RWPE2 (cell line): ENCODE measurements at regions not wholly inside any gene's neighbourhood (a gene's known extent, or its start where the extent isn't known, plus 50 kb on each side); places are given as distances from the start of the nearest gene placed in this dataset.

Experiments
- ATAC-seq: fragments of 200-7000 bp; cut with Tn5 transposase; 3 replicates; pipeline ENCODE4 v1.9.1; 2021; ENCODE audit warnings: low read depth
- DNase-seq: peaks from one replicate; pipeline ENCODE4 v3.0.0-alpha.2; 2020; ENCODE audit warnings: low spot score
- H3K27ac ChIP-seq: fragments of 450-650 bp; 2 replicates; pipeline ENCODE4 v1.5.1; 2017; ENCODE audit warnings: mild to moderate bottlenecking; ENCODE audit not compliant: poor library complexity, severe bottlenecking
- H3K27me3 ChIP-seq: fragments of 250-450 bp; sonication (Bioruptor Pico); 2 replicates; pipeline ENCODE4 v1.5.1; 2021; ENCODE audit warnings: mild to moderate bottlenecking, moderate library complexity; ENCODE audit not compliant: insufficient read depth, poor library complexity, severe bottlenecking
- H3K36me3 ChIP-seq: fragments of 250-450 bp; sonication (Bioruptor Pico); 2 replicates; pipeline ENCODE4 v1.5.1; 2020; ENCODE audit warnings: low read depth, mild to moderate bottlenecking, moderate library complexity
- H3K4me1 ChIP-seq: fragments of 250-450 bp; sonication (Bioruptor Pico); 2 replicates; pipeline ENCODE4 v1.5.1; 2021; ENCODE audit warnings: mild to moderate bottlenecking, moderate library complexity; ENCODE audit not compliant: insufficient read depth, poor library complexity, severe bottlenecking
- H3K4me3 ChIP-seq: fragments of 250-450 bp; sonication (Bioruptor Pico); 2 replicates; pipeline ENCODE4 v1.5.1; 2021; ENCODE audit warnings: mild to moderate bottlenecking, moderate library complexity; ENCODE audit not compliant: severe bottlenecking
- H3K9me3 ChIP-seq: fragments of 250-450 bp; sonication (Bioruptor Pico); 2 replicates; pipeline ENCODE4 v1.5.1; 2021; ENCODE audit warnings: mild to moderate bottlenecking, moderate library complexity; ENCODE audit not compliant: severe bottlenecking
- CTCF ChIP-seq: fragments of 450-650 bp; IDR thresholded peaks from one replicate; pipeline ENCODE4 v1.5.1; 2017; ENCODE audit warnings: mild to moderate bottlenecking, moderate library complexity; ENCODE audit not compliant: poor library complexity, severe bottlenecking

- TF ChIP-seq CTCF, result no peak
- Histone ChIP-seq H3K4me3 (no peak overlapping the region), H3K27me3 (no peaks in the 10 kb centered on the region), H3K9me3 (no peaks in the 10 kb centered on the region), H3K4me1 (no peaks in the 10 kb centered on the region), H3K36me3 (no peaks in the 10 kb centered on the region), H3K27ac (no peak overlapping the region)
- no peak for ATAC-seq
- no peak for DNase-seq
Measured at GRCh38 chr9:118594428-118594827, 774.8 kb downstream of the BRINP1 start.

- ATAC-seq (peak; percentile 86), DNase-seq (no peak)
- TF ChIP-seq CTCF, result peak; percentile 83
- Histone ChIP-seq H3K9me3 (no peaks in the 10 kb centered on the region), H3K4me3 (no peak overlapping the region), H3K36me3 (no peaks in the 10 kb centered on the region), H3K4me1 (no peaks in the 10 kb centered on the region), H3K27me3 (no peaks in the 10 kb centered on the region), H3K27ac (no peak overlapping the region)
Measured at GRCh38 chr9:118595719-118596305, 773.4 kb downstream of the BRINP1 start.

- no peaks in the 10 kb centered on the region for H3K27me3 ChIP-seq
- no peak for TF ChIP-seq CTCF
- no peak overlapping the region for H3K4me3 ChIP-seq
- H3K4me1 ChIP-seq, result no peaks in the 10 kb centered on the region
- H3K36me3 ChIP-seq, result no peaks in the 10 kb centered on the region
- ATAC-seq, result no peak
- DNase-seq, result no peak
- no peak overlapping the region for H3K27ac ChIP-seq
- no peaks in the 10 kb centered on the region for H3K9me3 ChIP-seq
Measured at GRCh38 chr9:118596374-118597015, 772.7 kb downstream of the BRINP1 start.

- Histone ChIP-seq H3K27me3 (no peaks in the 10 kb centered on the region), H3K4me1 (peaks cover 16% of the 10 kb centered on the region), H3K36me3 (no peaks in the 10 kb centered on the region), H3K27ac (no peak overlapping the region), H3K4me3 (no peak overlapping the region), H3K9me3 (no peaks in the 10 kb centered on the region)
- no peak for TF ChIP-seq CTCF
- no peak for DNase-seq
- ATAC-seq, result no peak
Measured at GRCh38 chr9:118606668-118607067, 762.6 kb downstream of the BRINP1 start.
